OCI-LY7 (cell line): ENCODE measurements at regions not wholly inside any gene's neighbourhood (a gene's known extent, or its start where the extent isn't known, plus 50 kb on each side); places are given as distances from the start of the nearest gene placed in this dataset.

Source experiments
- CTCF ChIP-seq: fragments of 200-600 bp; sonication (generic); conservative IDR thresholded peaks from 2 replicates; pipeline ENCODE4 v1.5.1; 2014; ENCODE audit warnings: mild to moderate bottlenecking, antibody characterized with exemption, low read length, moderate library complexity, mixed read lengths
- EZH2phosphoT487 ChIP-seq: fragments of 200-600 bp; sonication (generic); IDR thresholded peaks from 2 replicates; pipeline ENCODE4 v1.6.1; 2018; ENCODE audit warnings: low read depth, borderline replicate concordance, mild to moderate bottlenecking, mixed run types, antibody characterized with exemption, low read length, moderate library complexity, mixed read lengths

DNA sequence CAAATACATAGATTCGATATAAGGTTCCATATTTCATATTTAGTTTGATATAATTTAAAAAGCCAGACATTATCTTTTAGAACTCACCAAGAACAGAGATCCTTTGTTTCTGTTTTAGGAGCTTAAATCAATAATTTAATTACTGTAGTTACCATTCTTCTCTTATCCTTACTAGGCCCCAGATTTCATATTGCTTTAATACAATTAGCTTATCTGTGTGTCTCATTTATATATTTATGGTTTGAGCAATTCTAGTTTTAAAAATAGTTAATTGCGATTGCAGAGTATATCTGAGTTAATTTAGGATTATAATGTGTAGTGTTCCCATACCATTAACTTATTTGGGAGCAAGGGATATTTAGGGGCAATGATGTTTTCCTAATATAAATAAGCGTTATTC is 558.8 kb upstream of the ZNF804A start:
- TF ChIP-seq CTCF (no peak), EZH2phosphoT487 (no peak)
